Dermis blood vessel endothelial cell (primary cell): ENCODE measurements at regions not wholly inside any gene's neighbourhood (a gene's known extent, or its start where the extent isn't known, plus 50 kb on each side); places are given as distances from the start of the nearest gene placed in this dataset.

Source experiments
- DNase-seq: peaks from one replicate; pipeline ENCODE4 v3.0.0; 2010

- no peak for DNase-seq
Observed at GRCh38 chr2:85939131-85939530, 50.3 kb upstream of the ST3GAL5 start.
